B cell (primary cell): ENCODE measurements at regions not wholly inside any gene's neighbourhood (a gene's known extent, or its start where the extent isn't known, plus 50 kb on each side); places are given as distances from the start of the nearest gene placed in this dataset.

Source experiments
- EZH2 ChIP-seq: IDR thresholded peaks from 2 replicates; pipeline ENCODE4 v1.6.1; 2012; ENCODE audit warnings: borderline replicate concordance, low read depth, mild to moderate bottlenecking, moderate library complexity, low read length; ENCODE audit not compliant: insufficient read depth, poor library complexity, severe bottlenecking
- TF ChIP-seq, protein P1 (sequence below): fragments of 200-600 bp; IDR thresholded peaks from one replicate; pipeline ENCODE4 v1.8.0; 2022; ENCODE audit warnings: antibody characterized with exemption, mild to moderate bottlenecking

DNA sequence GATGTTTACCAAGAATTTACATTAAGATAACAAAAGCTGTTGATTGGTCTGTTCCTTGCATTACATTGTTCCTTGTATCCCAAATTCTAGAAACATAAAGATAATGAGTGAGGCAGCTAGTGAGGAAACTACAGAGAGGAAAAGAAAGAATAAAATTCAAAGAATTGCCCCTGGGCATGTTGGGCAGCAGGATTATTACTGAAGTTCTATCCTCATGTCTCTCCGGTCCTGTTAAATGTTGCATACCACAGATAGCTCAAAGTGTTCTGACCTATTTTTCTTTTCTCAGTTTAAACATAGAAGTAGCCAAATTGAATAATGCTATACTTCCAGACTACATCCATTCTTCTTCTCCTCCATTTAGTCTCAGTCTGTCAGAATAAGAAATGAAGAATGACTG is 58.2 kb upstream of the DYNC1I2 start:
- no peak for TF ChIP-seq EZH2
- TF ChIP-seq, protein P1, sequence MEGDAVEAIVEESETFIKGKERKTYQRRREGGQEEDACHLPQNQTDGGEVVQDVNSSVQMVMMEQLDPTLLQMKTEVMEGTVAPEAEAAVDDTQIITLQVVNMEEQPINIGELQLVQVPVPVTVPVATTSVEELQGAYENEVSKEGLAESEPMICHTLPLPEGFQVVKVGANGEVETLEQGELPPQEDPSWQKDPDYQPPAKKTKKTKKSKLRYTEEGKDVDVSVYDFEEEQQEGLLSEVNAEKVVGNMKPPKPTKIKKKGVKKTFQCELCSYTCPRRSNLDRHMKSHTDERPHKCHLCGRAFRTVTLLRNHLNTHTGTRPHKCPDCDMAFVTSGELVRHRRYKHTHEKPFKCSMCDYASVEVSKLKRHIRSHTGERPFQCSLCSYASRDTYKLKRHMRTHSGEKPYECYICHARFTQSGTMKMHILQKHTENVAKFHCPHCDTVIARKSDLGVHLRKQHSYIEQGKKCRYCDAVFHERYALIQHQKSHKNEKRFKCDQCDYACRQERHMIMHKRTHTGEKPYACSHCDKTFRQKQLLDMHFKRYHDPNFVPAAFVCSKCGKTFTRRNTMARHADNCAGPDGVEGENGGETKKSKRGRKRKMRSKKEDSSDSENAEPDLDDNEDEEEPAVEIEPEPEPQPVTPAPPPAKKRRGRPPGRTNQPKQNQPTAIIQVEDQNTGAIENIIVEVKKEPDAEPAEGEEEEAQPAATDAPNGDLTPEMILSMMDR = no peak
